GM21526 (cell line): ENCODE measurements at regions not wholly inside any gene's neighbourhood (a gene's known extent, or its start where the extent isn't known, plus 50 kb on each side); places are given as distances from the start of the nearest gene placed in this dataset.

Experiments
- ATAC-seq: cut with Tn5 transposase; IDR thresholded peaks from one replicate; pipeline ENCODE4 v1.9.1; 2021; ENCODE audit warnings: moderate library complexity; ENCODE audit not compliant: unreplicated experiment, low FRiP score

DNA sequence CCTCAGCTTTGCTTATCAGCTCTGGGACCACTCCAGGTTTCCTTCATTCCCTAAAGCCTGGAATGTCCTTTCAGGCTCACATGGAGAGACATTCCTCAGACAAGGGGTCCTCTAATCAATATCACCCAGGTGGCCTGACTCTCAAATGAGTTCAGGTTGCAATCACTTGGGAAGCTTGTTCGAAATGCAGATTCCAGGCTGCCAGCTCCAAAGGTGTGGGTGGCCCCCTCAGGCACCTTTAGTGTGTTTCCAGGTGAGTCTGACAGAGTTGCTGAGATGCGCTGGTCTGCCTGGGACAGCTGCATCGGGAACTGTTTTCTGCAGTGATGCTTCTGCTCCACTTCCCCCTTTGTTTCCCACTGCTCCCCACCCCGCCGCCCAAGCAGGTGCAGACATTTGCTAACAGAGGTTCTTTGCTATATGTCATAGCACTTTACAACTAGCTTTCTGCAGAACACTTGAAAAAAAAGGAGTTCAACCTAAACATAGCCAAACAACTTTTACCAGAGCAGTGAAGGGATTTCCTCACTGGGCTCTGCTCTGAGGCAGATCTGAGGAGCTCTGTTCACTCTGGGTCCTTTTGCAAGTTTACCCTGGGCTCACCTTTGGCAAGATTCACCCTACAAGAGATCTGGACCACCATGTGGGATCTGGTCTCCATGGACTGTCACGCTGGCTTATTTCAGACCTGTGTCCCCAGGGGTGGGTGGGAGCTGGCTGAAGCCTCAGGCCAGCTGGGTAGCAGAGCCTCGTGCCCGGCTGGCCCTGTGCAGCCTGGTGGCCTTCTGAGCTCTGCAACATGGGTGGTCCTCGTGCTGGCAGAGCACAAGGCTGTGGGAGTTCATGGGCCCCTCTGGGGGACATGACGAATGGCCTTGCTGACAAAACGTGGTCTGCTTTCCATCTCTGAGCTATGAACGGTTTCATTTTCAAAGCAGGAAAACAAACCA is 539.6 kb downstream of the CCDC171 start:
- no peak for ATAC-seq

DNA sequence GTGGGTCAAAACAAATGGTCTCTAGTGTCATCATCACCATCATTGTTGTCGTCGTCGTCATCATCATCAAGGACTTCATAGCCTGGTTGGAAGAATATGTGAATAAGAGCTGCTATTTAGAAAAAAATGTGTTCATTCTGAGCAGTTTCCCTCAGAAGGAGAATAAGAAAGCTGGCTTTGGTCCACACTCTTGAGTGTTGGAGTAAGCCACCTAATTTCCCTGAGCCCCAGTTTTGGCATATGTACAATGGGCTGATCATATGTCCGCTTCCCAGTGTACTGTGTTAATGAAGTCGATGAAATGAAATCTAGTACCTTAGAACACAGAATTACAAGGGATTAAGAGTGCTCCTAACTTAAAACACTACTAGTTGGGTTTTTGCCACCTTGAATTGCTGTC is 545.5 kb downstream of the CCDC171 start:
- no peak for ATAC-seq

DNA sequence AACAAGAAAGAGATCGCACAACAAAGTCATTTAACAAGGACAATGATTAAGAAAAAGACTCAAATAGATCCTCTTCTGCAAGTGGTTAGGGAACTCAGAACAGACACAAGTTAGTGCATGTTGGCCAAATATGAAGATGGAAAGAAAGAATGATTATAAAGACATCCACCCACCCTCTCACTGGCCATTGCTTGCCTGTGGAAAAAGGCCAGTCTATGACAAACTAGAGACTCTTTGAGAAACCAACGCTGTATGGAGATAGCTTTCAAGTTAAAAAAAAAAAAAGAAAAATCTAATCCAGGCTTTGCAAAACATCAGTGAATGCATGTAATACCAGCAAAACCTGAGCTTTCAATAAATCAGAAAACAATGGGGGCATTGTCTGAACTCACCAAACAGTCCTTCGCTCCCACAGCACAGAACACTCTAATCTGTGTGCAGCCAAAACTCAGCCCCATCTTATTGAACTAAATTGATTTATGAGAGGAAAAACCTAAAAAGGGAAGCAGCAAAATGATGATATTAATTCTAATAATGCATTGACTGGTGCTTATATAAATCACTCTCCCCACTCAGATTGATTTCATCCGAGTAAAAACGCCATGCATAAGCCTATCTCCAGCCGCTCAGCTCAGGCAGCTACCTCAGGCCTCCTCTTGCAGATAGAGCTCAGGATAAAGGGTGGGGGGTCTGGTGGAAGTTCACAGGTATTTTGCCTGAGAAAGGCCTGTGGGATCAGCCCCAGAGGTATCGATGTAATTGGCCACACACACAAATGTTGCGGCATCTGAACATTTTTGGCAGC is 547.1 kb downstream of the CCDC171 start:
- ATAC-seq, result no peak

DNA sequence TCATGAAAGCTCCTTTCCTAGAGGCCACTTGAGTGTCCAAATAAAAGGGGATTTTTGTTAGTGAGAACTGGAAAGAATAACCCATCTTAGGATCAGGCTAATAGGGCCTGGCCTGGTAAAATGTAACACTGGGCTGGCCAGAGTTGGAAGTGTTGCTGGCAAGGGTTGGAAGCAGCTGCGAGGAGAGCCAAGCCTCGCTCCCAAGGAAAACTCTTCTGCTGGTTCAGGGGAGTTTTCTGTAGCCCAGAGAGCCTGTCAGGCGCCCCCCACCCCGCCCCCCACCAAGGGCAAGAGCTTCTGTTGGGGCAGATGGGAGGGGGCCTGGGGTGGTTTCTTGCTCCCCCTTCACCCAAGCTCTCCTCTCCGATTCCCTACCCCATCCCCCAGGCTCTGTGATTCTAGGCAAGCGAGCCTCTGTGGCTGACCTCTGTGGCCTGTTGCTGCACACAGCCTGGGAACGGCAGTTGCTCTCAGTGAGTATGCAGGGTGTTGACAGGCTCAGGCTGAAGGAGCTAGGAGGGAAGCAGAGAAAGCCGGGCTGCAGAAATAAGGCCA is 547.8 kb downstream of the CCDC171 start:
- ATAC-seq, result no peak

DNA sequence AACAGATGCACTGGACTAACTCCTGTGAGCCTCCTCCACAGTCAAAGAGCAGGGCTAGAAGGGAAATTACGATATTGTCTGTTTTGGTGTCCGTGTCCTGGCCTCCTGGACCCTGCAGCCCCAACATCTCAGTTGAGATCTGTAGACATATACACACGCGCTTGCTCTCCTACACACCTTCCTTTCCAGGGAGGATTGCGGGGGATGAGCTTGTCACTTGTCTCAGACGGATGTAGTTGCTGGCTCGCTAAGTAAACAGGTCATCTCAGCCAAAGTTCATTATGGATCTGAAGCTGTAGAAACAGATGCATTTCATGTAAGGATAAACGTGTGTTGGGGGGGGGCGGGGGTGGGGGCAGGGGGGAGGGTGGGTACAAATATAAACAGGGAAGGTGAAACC is 549.3 kb downstream of the CCDC171 start:
- ATAC-seq, result no peak

DNA sequence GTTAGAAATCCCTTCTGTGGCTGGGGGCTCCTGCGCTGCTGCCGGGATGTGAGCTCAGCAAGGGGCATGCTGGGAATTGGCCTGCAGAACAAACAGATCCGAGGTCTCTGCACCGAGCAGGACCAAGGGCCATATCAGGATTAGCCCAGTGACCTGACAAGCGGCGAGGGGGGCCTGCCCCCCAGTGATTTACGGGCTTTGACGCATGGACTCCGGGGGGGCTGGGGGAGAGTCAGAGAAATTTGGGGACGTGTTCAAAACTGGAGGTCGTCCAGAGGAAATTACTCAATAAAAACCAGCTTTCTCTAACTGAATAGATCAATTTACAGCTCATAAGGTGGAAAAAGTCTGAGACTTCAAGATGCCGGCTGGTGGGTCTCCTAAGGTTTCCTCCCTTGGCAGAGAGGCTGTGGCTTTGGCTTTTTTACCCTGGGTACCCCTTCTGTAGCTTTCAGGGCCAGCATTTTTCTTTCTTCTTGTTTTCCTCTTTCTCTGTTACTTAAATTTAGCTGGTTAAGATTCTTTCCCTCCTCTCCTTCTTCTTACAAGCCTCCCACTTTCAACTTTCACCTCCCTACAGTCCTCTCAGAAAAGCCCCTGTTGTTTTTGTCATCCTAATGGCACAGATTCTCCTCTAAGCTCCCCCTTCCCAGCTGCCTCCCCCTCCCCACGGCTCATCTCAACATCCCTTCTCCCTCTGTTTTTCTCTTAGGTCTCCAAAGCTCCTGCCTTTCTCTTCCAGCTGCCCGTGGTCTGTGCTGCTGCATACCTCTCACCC is 551.0 kb downstream of the CCDC171 start:
- no peak for ATAC-seq

DNA sequence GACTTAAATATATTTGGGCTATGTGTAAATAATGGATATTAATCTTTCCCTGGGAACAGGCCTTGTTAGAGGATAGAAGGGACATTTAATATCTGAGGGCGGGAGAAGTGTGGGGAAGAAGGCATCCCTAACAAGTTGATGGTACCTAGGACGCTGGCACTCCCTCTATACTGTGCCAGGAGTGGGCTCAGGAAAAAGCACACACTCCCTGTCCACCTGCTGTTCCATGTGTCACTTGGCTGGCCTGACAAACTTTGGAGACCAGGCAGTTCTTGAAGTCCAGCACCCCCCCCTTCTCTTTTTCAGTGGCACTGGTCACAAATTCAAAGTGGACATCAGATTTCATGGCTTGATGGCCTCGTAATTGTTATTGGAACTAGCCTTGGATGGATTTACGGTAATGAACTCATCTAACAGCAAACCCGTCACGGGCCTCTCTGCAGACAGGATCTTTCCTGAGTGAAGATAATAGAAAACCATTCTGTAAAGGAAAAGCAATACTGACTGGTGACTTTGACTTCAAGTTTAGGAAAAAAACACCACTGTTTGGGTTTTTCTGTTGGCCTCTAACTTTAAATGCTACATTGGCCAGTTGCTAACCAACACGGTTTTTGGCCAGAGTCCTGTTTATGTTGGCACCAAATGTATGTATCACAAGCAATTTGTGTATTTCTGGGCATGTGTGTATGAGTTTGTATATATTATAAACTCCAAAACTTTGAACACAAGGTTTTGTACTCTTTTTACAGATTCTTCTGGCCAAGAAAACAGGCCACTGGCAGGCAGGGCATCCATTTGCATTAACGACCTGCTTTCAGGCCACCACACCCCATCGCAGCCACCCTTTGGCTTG is 552.6 kb downstream of the CCDC171 start:
- ATAC-seq, result no peak

DNA sequence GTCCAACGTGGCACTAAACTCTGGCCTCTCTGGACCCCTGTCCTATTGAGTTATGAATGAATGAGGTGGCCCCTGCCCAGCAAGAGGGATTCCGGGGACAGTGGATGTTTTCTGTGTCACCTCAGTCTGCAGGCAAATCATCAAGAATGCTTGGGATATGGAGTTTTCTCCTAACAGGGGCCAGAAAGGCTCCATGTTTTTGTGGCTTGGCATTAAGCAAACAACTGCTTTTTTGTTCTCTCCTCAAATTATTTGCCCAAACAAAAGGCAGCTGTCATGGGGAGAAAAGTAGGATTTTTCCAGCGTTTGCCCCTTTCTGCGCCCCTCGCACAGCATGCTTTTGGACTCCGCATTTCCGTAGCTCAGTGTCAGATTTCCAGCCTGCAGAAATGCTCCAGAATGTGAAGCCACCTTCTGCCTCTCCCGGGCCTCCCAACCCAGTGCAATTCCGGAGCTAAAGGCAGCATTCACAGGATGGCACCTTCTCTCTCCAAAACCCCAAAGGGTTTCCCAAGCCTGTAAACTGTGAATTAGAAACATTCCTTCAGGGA is 553.3 kb downstream of the CCDC171 start:
- no peak for ATAC-seq

DNA sequence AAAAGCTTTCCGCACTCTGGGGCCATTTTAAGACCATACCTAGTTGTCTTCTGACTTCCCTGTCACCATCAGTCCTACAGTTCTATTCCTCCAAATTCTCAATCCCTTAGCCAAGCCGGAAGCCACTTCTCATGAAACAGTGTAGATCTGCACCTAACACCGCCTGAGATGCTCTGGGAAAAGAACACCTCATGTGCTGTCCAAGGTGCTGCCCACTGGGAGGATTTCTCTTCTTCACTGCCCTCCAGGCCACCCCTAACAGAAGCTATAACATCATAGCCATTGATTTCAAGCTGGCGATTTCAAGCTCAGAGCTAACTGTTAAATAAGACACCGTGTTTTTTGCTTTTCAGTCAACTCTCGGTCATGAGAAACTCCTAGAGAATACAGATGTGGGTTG is 559.3 kb downstream of the CCDC171 start:
- no peak for ATAC-seq

DNA sequence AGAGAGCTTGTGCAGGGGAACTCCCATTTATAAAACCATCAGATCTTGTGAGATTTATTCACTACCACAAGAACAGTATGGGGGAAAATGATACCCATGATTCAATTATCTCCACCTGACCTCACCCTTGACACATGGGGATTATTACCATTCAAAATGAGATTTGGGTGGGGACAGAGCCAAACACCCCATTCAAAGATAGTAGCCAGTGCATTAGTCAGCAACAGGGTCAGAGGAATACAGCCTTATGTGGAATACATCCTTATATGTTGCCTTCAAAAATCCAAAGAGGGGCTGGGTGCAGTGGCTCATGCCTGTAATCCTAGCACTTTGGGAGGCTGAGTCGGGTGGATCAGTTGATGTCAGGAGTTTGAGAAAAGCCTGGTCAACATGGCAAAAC is 563.2 kb downstream of the CCDC171 start:
- no peak for ATAC-seq

DNA sequence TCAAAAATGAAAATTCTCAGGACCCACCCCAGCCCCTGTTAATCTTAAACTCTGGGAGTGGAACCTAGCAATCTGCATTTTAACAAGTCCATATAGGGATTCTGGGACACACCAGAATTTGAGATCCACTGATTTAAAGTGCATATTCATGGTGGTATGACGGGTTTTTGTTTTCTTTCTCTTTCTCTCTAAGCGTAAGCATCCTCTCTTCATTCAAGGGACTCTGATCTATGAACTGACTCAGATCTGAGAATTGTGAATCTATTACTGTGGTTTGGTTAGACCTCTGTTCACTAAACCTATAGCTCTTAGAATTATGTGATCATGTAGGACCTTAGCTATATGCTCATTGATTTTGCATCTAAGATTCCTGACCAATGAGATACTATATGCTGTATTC is 565.2 kb downstream of the CCDC171 start:
- no peak for ATAC-seq

DNA sequence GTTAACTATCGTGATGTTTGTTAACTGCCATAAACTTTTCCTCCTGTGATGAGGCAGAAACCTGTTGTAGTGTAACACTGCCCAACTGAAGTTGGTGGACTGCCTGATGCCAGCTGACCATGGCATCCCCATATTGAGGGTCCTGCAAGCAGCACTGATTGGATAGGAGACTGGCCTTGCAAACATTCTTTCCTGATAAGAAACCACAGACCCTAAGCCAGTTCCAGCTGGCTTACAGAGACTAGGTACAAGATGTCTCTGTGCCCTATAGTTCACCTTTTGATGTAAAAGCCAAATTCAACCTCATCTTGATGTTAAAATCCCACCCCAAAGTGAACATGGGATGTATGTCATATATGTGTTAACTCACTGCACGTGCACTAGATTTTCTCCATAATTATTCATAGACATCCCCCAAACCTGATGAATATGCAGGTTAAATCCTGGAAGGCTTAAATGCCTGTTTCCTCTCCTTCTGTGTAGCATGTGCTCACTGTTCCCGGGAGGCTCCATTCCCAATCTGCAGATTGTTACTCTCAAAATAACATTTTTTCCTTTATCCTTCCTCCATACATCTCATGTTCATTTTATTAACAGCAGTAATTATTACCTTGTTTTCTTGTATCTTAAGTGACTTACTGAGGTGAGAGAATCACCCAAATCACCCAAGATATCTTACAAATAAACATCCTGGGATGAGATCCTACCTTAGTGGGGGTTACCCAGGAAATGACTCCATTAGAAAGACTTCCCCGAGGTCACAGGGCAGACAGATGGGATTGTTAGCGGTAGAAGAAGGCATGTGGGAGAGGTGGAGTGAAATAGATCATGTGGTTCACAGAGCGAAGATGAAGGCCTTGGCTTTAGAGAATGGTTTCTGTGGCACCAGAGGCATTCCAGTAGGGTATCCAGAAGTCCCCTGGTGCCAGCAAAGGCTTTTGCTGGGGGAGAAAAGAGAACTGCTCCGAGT is 566.7 kb downstream of the CCDC171 start:
- no peak for ATAC-seq

DNA sequence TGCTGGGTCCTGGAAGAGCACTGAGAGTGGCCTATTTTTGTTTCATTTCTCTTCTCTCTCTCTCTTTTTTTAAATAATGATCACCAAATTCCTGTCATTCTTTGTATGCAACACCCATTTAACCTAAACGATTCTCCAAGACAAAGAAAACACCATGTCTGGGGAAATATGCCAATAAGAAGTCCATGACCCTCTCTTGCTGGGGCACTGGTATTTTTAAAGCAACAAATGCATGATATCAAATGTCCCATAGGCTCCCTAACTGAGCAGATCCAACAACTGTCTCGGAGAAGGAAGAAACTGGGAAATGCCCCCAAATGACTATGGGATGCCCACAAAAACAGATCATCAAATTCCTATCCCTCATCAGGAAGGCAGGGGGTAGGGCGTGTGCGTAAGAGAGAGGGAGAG is 567.4 kb downstream of the CCDC171 start:
- no peak for ATAC-seq

DNA sequence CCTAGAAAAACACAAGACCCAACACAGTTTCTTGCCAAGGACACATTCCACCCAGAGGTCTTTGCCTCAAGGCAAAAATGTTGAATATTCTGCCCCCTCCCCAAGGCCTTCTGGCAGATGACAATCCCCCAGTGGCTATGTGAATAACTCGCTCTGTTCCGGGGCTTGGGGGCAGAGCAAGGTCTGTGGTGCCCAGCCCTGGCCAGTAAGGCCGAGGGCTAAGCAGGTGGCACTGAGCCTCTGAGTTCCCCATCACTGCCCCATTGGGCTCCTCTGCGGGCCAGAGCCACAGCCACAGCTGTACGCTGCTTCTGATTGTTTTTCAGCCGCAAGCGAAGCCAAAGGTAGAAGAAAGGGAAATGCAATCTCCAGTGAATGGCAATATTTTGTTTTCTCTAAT is 567.9 kb downstream of the CCDC171 start:
- no peak for ATAC-seq

DNA sequence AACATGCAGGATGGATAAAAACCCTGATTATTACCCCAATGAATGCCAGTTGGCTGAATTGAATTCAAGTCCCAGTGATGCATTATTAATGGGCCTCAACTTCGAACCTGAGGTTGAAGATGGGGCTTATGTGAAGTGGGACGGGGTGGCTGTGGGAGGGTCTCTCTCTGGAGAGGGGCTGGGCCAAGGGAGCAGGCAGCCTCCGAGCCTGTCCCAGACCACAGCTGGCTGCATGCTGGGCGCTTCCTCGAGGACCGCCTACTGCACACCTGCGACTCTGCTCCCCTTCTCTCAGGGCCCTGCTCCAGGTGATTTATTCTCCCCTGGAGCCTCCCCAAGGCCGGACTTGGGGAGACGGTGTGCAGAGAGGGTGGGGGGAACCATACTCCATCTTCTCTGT is 568.3 kb downstream of the CCDC171 start:
- no peak for ATAC-seq

DNA sequence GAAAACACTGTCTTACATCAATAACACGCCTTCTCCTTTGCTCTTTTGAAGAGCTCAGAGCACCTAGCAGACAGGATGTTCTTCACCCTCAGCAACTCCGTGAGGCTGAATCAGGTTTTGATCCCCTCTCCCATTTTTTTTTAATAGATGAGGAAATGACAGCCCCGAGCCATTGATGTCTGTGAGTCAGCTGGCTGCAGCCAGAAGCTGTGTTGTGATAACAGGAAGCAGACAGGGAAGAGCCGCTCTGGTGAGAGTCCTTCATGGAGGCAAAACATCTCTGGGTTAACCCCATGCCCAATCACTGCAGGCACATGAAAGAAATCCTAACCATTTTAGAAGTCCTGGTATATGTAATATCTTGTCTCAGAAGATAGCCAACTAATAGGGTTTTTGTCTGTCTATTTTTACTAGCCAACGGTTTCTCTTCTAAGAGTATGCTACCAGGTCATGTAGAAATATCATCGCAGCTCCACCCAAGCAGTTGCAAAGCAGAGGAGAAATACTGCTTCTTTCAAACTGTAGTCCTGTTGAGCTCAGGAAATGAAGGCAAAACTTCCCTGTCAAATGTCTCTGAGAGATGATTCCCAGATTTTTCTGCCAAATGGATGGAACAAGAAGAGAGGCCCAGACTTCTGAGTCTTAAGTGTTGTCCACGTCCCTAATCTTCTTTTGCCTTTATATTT is 568.9 kb downstream of the CCDC171 start:
- ATAC-seq, result no peak

DNA sequence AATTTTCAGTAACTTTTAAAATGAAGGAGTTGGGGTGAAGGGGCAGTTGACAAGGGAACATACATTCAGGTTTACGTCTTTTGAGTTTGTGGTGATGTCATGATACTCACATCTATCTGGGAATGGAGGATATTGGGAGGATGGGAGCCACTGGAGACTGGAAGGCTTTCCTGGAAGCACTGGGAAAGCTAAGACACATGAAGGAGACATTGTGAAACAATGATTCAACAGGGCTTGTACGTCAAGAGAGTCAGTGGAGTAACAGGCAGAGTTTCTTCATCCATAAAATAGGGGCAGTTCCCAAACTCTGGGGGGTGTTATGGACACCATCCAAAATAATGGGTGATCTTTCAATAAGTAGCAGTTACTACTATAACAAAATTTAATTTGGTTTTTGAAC is 572.8 kb downstream of the CCDC171 start:
- no peak for ATAC-seq

DNA sequence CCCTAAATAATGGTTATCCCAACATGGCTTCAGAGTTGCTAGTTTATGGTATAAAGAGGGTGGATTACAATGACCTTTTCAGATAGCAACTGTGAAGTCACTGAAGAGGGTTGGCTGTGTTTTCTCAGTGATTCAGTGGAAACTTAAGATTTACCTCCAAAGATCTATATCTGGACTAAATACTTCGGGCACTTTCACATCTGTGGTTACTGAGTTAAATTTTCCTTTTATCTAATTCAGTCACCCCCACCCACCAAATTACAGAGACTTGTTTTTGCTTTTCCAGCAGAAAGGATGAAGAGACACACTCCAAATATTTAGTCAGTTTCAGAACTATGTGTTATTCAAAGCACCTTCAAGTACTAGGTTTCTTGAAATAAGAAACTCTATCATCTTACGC is 573.2 kb downstream of the CCDC171 start:
- no peak for ATAC-seq
